ENCODE measurements at regions not wholly inside any gene's neighbourhood (a gene's known extent, or its start where the extent isn't known, plus 50 kb on each side); places are given as distances from the start of the nearest gene placed in this dataset.

DNA sequence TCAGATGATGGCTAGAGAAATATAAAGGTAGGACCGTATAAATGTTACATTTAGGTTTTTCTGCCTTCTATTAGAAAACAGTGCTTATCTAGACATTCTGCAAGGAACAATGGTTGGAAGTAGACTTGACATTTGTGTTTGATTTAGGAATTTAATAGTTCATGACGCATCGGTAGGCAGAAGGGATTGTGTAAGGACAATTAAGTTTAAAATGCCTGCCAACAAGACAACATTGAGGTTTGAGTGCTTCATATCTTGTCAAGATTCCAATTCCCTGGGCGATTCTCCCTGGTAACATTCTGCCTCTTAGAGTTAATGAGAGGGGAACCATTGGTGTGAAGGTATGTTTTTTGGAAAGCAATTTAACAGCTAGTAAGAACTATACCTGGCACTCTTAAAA, 186.8 kb upstream of the RBM19 start:
- Histone ChIP-seq H3K9ac (ENCODE audit: extremely low read depth, insufficient read length, low read length) (no peak overlapping the region), H3K9me3 (ENCODE audit: control insufficient read depth, low read depth, low read length) (no peaks in the 10 kb centered on the region), H2AK5ac (ENCODE audit: insufficient read length, low read length) (no peak overlapping the region), H2BK120ac (ENCODE audit: low read depth, low read length, poor library complexity, severe bottlenecking) (no peak overlapping the region), H2BK20ac (ENCODE audit: low read depth, low read length, poor library complexity, severe bottlenecking) (no peak overlapping the region), H4K5ac (ENCODE audit: insufficient read length, low read depth, low read length) (no peak overlapping the region), H2BK12ac (ENCODE audit: insufficient read length, low read depth, low read length) (no peak overlapping the region), H3K23me2 (ENCODE audit: insufficient read length, low read depth, low read length, poor library complexity, severe bottlenecking) (no peaks in the 10 kb centered on the region), H2BK15ac (ENCODE audit: low read depth, low read length) (no peak overlapping the region), H3K4me2 (ENCODE audit: insufficient read depth, insufficient read length, low read length) (no peak overlapping the region), H3T11ph (ENCODE audit: low read length) (no peak overlapping the region), H3K27me3 (ENCODE audit: insufficient read depth, low read length) (no peaks in the 10 kb centered on the region), H3K14ac (ENCODE audit: insufficient read depth, low read length) (no peak overlapping the region), H3K4ac (ENCODE audit: low read depth, low read length) (no peak overlapping the region), H4K91ac (ENCODE audit: insufficient read length, low read depth, low read length) (no peak overlapping the region), H2BK5ac (ENCODE audit: insufficient read length, low read length) (no peak overlapping the region), H3K56ac (ENCODE audit: insufficient read length, low read depth, low read length) (no peak overlapping the region), H3K27ac (ENCODE audit: insufficient read length, low read depth, low read length) (no peak overlapping the region), H3K79me1 (ENCODE audit: insufficient read depth, low read depth, low read length, poor library complexity, severe bottlenecking) (no peaks in the 10 kb centered on the region), H3K4me1 (ENCODE audit: insufficient read depth, low read length) (no peaks in the 10 kb centered on the region), H3K23ac (ENCODE audit: insufficient read length, low read depth, low read length) (no peak overlapping the region), H4K20me1 (ENCODE audit: control insufficient read depth, insufficient read depth, insufficient read length) (no peaks in the 10 kb centered on the region), H3K79me2 (ENCODE audit: insufficient read depth, low read length) (no peaks in the 10 kb centered on the region), H4K8ac (replicated peaks; ENCODE audit: insufficient read length, low read depth, low read length) (no peak overlapping the region), H3K18ac (ENCODE audit: insufficient read length, low read depth, low read length) (no peak overlapping the region), H2AFZ (ENCODE audit: low read length) (no peak overlapping the region)
- Mint-ChIP-seq H3K27me3 (ENCODE audit: low read depth) (peaks cover 61% of the 10 kb centered on the region), H3K9me3 (no peaks in the 10 kb centered on the region), H3K4me1 (no peaks in the 10 kb centered on the region), H3K27ac (no peak overlapping the region), H3K4me3 (no peak overlapping the region), H3K36me3 (ENCODE audit: insufficient read depth in 1 of 3, low read depth in 3 of 3) (no peaks in the 10 kb centered on the region)
- TF ChIP-seq, protein P1, sequence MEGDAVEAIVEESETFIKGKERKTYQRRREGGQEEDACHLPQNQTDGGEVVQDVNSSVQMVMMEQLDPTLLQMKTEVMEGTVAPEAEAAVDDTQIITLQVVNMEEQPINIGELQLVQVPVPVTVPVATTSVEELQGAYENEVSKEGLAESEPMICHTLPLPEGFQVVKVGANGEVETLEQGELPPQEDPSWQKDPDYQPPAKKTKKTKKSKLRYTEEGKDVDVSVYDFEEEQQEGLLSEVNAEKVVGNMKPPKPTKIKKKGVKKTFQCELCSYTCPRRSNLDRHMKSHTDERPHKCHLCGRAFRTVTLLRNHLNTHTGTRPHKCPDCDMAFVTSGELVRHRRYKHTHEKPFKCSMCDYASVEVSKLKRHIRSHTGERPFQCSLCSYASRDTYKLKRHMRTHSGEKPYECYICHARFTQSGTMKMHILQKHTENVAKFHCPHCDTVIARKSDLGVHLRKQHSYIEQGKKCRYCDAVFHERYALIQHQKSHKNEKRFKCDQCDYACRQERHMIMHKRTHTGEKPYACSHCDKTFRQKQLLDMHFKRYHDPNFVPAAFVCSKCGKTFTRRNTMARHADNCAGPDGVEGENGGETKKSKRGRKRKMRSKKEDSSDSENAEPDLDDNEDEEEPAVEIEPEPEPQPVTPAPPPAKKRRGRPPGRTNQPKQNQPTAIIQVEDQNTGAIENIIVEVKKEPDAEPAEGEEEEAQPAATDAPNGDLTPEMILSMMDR (conservative IDR thresholded peaks at IDR 0.05), result no peak
- WGBS (ENCODE audit: extremely low coverage, insufficient read length, low lambda C conversion rate), result no CpG with 5 or more reads among the region's 4 CpGs
- DNase-seq, result no peak
